Mucosa of rectum (tissue), 2 donors: ENCODE measurements at regions not wholly inside any gene's neighbourhood (a gene's known extent, or its start where the extent isn't known, plus 50 kb on each side); places are given as distances from the start of the nearest gene placed in this dataset.

Experiments used
- H3K27ac ChIP-seq, 2 donors: one replicate each; pipeline ENCODE4 v1.7.0; 2013; ENCODE audit warnings: inconsistent platforms in 2 of 2, low read depth in 2 of 2, low read length in 2 of 2
- H3K27me3 ChIP-seq, 2 donors: one replicate each; pipeline ENCODE4 v1.7.0; 2013; ENCODE audit warnings: low read length in 2 of 2; ENCODE audit not compliant: control insufficient read depth in 2 of 2, insufficient read depth in 2 of 2
- H3K36me3 ChIP-seq, 2 donors: one replicate each; pipeline ENCODE4 v1.7.0; 2013; ENCODE audit warnings: low read length in 2 of 2; ENCODE audit not compliant: control insufficient read depth in 2 of 2, insufficient read depth in 2 of 2
- H3K4me1 ChIP-seq, 2 donors: one replicate each; pipeline ENCODE4 v1.7.0; 2013; ENCODE audit warnings: low read length in 2 of 2, mild to moderate bottlenecking in 1 of 2; ENCODE audit not compliant: control insufficient read depth in 2 of 2, insufficient read depth in 2 of 2
- H3K4me3 ChIP-seq, 2 donors: one replicate each; pipeline ENCODE4 v1.7.0; 2013; ENCODE audit warnings: low read length in 2 of 2
- H3K9ac ChIP-seq, 2 donors: one replicate each; pipeline ENCODE4 v1.7.0; 2013; ENCODE audit warnings: low read length in 2 of 2, low read depth in 1 of 2, mild to moderate bottlenecking in 1 of 2
- H3K9me3 ChIP-seq, 2 donors: one replicate each; pipeline ENCODE4 v1.7.0; 2013; ENCODE audit warnings: low read length in 2 of 2; ENCODE audit not compliant: control insufficient read depth in 2 of 2
- donor health status: healthy.
- donor health status: Normal muscosa, but diverticular disease.

DNA sequence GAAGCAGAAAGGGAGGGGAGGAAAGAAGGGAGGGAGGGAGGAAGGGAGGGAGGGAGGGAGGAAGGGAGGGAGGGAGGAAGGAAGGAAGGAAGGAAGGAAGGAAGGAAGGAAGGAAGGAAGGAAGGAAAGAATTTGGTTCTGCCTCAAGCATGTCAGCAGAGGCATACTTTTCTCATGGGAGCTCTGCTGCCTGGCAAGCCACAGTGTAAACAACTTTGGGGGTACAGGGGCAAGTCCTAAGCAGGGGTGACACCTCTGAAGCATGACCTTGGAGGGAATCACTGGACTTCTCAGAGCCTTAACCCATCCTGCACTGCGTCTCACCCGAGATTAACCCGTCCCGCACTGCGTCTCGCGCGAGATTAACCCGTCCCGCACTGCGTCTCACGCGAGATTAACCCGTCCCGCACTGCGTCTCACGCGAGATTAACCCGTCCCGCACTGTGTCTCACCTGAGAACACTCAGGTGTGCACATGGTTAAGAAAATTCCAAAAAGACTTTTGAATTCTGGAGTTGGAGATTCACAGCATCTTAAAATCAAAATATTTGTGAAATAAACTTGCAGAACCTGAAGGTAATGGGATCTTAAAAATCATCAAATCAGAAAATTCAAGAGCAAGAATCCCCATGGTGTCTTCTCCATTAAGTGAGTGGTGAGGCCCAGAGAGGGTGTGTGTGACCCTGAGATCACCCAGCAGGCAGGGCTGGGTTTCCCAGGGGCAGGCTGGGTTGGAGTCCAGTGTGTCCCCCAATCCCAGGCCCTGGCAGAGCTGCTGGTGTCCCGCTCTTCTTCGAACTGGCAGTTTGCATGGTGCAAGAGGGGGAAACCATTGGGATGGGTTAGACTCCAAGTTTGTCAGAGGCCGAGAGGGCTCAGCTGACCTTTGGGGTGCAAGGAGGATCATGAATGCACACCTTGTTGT lies 190.4 kb downstream of the MN1 start:
- H3K9me3 ChIP-seq = no peaks in the 10 kb centered on the region
- peaks cover 16 to 29% of the 10 kb centered on the region in 2 donors for H3K27me3 ChIP-seq
- no peaks in the 10 kb centered on the region for H3K4me1 ChIP-seq

DNA sequence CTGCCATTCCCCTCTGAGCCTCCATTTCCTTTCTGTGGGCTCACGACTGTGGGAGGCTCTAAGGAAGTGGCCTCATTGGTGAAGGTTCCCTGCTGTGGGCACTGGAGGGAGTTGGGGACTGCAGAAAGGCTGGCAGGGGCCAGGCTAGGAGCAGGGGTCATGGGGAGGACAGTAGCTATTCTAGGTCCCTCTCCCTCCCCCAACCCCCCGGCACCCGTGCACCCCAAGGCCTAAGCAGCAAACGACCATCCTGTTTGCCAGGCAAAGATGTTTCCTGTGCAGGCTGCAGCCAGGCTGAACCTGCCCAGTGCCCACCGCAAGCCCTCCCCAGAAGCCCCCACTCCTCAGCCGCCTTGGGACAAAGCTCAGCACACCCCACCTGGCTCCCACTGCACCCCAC lies 189.4 kb downstream of the MN1 start:
- H3K4me1 ChIP-seq = no peaks in the 10 kb centered on the region
- H3K27me3 ChIP-seq = peaks cover 19 to 32% of the 10 kb centered on the region in 2 donors
- no peaks in the 10 kb centered on the region for H3K9me3 ChIP-seq
- H3K9ac ChIP-seq = no peak overlapping the region
- H3K4me3 ChIP-seq = no peak overlapping the region
- no peaks in the 10 kb centered on the region for H3K36me3 ChIP-seq
- no peak overlapping the region for H3K27ac ChIP-seq

More for the DNA sequence above, 190.4 kb downstream of the MN1 start:
- Histone ChIP-seq H3K9ac (no peak overlapping the region), H3K27ac (no peak overlapping the region), H3K36me3 (no peaks in the 10 kb centered on the region), H3K4me3 (no peak overlapping the region)

DNA sequence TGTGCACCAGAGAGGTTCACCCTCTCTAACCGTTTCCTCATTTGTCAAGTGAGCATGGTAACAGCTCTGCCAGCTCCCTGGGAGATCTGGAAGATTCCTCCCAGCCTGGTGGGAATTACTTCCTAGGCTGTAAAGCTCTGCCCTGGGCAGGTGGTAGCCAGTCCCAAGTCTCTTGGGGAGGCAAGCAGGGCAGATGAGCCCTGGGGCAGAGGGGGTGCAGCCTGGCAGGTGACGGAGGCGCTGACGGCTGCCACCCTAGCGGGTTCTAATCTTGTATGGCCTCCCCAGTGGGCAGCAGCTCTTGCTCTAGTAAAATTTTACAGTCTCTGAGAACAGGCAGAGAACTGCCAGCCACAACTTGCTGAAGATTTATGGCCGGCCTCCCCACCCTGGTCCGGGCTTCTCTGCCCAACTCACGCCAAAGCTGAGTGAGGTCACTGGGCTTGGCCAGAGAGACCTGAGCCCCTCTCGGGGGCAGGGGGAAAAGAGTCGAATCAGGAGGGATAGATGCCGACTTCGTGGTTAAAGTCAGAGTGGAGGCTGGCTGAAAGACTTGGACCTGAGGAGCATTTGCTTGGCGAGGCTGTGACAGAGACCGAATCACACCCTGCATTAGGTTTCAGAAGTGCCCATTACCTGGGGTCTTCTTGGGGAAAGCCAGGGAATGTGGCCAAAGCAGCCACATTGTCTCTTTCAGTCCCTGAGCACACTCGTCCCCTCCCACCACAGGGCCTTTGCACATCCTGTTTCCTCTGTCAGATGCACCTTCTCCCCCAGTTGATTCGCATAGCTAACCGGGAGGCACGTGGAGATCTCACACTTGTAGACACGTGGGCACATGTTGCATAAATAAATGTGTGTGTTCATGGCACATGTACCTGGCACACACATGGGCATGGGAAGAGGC lies 188.2 kb downstream of the MN1 start:
- Histone ChIP-seq H3K36me3 (no peaks in the 10 kb centered on the region), H3K4me1 (no peaks in the 10 kb centered on the region), H3K27ac (no peak overlapping the region), H3K27me3 (peaks cover 19 to 32% of the 10 kb centered on the region in 2 donors), H3K4me3 (no peak overlapping the region), H3K9me3 (no peaks in the 10 kb centered on the region), H3K9ac (no peak overlapping the region)

DNA sequence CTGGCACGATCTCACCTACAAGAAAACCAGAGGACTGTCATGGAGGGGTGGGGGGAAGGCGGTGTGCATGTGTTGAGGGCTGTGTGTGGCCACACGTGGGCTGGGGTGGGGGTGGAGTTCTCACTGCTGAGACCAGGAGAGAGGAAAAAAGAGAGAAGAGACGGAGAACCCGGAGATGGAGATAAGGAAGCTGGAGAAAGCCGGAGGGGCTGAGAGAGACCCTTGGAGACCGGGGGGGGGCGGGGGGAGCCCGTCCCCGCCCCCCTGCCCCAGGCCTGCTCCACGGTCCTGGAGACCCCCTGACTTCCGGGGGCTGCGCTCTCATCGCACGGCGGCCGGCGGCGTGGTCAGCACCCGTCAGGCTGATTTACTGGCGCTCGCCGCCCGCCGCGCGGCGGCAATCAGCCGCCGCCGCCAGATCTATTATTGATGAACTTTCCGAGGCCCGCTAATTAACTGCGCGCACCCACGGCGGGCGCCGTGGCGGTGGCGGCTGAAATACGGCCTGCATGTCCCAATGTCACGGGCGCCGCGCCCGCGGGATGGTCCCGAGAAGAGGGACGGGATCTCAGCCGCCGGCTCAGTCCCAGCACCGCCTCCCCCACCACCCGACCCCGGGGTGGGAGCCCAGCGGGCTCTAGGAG lies 187.4 kb downstream of the MN1 start:
- no peak overlapping the region for H3K27ac ChIP-seq
- no peaks in the 10 kb centered on the region for H3K4me1 ChIP-seq
- no peak overlapping the region for H3K9ac ChIP-seq
- H3K9me3 ChIP-seq = no peaks in the 10 kb centered on the region
- no peak overlapping the region for H3K4me3 ChIP-seq
- H3K27me3 ChIP-seq = peaks cover 19 to 32% of the 10 kb centered on the region in 2 donors
- no peaks in the 10 kb centered on the region for H3K36me3 ChIP-seq

DNA sequence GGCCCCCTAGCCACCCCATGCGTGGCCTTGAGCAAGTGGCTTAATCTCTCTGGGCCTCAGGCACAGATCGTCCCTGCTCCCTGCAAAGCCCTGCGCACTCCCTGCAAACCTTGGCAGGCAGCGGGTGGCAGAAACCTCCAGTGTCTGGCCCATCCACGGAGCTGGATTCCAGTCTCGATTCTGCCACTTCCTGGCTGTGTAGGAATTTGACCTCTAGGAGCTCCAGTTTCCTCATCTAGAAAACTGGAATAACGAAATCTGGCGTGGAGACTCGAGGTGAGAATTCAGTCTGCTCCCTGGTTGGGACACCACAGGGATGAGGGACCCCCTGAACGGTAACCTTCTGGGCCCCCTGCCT lies 186.9 kb downstream of the MN1 start:
- H3K9ac ChIP-seq = no peak overlapping the region
- no peaks in the 10 kb centered on the region for H3K4me1 ChIP-seq
- H3K36me3 ChIP-seq = no peaks in the 10 kb centered on the region
- H3K27ac ChIP-seq = no peak overlapping the region
- no peak overlapping the region for H3K4me3 ChIP-seq
- no peaks in the 10 kb centered on the region for H3K9me3 ChIP-seq
- peaks cover 19 to 32% of the 10 kb centered on the region in 2 donors for H3K27me3 ChIP-seq

DNA sequence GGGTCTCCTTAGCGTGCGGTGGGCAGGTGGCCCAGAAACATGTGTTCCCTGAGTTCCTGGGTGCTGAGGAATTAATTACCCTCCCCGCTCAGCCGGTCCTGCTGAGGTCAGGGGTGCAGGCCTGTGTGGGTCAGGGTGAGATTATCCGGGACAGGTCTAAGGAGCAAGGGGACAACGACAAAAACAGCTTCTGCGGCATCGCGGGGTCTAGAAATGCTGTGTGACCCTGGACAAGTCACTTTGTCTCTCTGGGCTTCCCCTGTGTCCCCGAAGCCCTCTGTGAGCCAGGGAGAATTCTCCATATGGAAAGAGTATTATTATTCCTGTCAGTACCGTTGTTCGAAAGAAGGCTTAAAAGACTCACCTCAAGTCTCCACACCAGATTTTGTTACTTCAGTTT lies 186.1 kb downstream of the MN1 start:
- Histone ChIP-seq H3K9ac (no peak overlapping the region), H3K9me3 (no peaks in the 10 kb centered on the region), H3K4me1 (no peaks in the 10 kb centered on the region), H3K27me3 (peaks cover 19 to 32% of the 10 kb centered on the region in 2 donors), H3K4me3 (no peak overlapping the region), H3K36me3 (no peaks in the 10 kb centered on the region), H3K27ac (no peak overlapping the region)

DNA sequence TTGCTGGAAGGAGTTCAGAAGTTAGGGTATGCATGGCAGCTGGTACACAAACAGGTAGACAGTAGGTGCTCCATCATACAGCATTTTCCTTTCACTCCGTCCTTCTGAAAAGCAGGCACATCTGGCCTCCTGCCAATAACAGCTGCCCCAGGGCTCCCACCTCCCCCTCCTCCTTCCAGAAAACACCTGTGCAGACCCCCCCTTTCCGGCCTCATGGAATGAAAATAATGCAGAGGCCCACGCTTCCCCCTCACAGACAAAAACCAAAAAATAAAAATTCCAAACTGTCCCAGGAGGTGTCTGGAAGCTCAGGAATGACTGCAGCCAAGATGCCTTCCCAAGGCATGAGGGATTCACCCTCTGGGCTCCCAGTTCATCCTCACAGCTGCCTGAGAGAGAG lies 185.5 kb downstream of the MN1 start:
- Histone ChIP-seq H3K4me3 (no peak overlapping the region), H3K27me3 (peaks cover 19 to 32% of the 10 kb centered on the region in 2 donors), H3K9me3 (no peaks in the 10 kb centered on the region), H3K9ac (no peak overlapping the region), H3K27ac (no peak overlapping the region), H3K4me1 (no peaks in the 10 kb centered on the region), H3K36me3 (no peaks in the 10 kb centered on the region)

DNA sequence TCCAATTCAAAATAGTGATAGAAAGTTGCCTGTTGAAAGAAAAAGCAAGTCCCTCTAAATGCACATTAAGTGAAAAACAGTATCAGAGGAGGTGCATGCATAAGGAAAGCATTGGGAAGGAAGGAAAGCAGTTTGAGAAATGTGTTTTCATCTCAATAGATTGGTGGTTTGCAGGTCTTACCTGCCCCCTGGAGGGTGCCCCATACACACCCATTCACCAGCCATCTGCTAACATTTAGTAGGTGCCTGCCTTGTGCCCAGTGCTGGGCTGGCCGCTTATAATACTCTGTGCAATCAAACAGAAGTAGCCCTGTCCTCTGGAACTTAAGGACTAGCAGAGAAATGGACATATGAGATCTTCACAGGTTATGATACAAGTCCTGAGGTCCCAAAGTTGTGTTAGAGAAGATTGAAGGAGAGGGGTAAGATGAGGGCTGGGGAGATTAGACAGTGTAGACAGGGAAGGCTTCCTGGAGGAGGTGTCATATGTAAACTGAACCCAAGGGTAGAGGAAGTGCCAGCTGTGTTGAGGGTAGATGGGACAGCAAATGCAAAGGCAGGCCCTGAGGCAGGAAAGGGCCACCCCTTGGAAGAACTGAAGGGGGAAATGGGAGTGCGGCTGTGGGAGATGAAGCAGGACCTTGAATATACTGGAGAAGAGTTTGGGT lies 184.2 kb downstream of the MN1 start:
- no peaks in the 10 kb centered on the region for H3K9me3 ChIP-seq
- H3K27ac ChIP-seq = no peak overlapping the region

DNA sequence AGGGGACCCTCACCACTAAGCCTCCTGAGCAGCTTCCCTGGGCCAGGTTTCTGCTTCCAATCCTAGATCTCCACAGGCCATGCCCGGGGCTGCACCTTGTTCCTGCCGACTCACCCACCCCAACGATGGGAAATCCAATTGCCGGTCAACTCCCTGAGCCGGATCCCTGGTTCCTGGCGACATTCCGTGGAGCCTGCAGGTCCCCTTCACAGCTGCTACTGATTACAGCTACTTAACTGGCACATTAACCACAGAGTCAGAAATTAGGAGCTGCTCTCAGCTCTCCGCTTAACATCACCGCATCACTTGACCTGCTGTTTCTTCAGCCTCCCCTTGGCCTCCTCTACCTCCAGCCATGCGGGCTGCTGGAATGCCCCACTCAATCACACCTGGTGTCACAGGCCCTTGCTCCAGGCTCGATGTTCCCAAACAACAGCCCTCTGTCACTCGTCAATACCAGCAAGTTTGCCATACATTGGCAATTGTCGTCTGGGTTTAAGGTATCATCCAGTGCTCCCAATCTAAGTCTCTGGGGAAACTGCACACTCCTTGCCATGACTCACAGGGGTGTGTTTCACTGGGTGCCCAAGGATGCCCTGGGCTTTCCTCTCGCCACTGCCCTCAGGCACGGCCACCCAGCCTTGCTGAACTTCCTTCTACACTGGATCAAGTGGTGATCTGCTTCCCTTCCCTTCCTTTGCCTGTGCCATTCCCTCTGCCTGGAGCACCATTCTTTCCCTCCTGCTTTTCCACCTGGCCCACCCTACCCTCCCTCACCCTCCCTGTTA lies 181.0 kb downstream of the MN1 start:
- no peaks in the 10 kb centered on the region for H3K36me3 ChIP-seq

More for the DNA sequence above, 184.2 kb downstream of the MN1 start:
- peaks cover 15 to 32% of the 10 kb centered on the region in 2 donors for H3K27me3 ChIP-seq
- H3K4me3 ChIP-seq = no peak overlapping the region
- no peaks in the 10 kb centered on the region for H3K36me3 ChIP-seq
- no peak overlapping the region for H3K9ac ChIP-seq
- H3K4me1 ChIP-seq = no peaks in the 10 kb centered on the region

More for the DNA sequence above, 181.0 kb downstream of the MN1 start:
- Histone ChIP-seq H3K9me3 (no peaks in the 10 kb centered on the region), H3K4me1 (no peaks in the 10 kb centered on the region), H3K9ac (no peak overlapping the region), H3K27me3 (peaks cover 3 to 9% of the 10 kb centered on the region in 2 donors), H3K4me3 (no peak overlapping the region), H3K27ac (no peak overlapping the region)
